ENCODE measurements at regions not wholly inside any gene's neighbourhood (a gene's known extent, or its start where the extent isn't known, plus 50 kb on each side); places are given as distances from the start of the nearest gene placed in this dataset.

DNA sequence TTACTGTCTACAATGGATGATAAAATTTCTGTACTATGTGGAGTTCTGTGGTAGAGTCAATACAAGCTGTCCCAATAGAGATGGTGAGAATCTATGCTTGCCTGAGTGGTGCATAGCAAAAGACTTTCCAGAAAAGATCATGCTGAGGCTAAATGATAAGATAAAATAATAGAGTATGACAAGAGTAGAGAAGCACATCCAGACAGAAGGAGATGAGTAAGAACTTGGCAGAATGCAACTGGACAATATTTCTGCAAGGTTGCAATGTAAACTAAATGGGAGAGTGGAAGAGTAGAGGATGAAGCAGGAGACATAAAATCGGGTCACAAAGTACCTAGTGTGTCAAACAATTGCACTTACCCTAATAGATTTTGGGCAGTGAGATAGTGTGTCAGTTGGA lies 347.6 kb downstream of the MDFIC start:
- DNase-seq (ENCODE audit: low spot score): no peak

DNA sequence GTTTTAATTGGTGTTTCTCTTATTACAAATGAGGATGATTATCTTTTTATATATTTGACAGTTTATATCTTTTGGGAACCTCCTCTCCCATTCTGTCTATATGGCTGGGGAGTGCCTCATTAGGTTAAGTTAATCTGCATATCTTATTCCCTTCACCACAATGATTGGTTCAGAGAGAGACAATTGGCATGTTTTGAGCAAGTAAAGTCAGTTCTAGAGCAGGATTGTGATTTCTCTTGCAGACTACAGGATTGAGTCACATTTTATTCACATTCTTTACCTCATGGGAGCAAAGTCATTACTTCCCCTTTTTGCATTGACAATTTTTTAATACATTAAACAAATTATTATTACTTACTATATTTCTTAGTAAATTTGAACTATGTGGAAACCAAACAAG lies 345.6 kb downstream of the MDFIC start:
- DNase-seq (ENCODE audit: low spot score): no peak

GRCh38 chr7:115260381-115260780 lies 338.5 kb downstream of the MDFIC start:
- DNase-seq (ENCODE audit: low spot score): no peak

DNA sequence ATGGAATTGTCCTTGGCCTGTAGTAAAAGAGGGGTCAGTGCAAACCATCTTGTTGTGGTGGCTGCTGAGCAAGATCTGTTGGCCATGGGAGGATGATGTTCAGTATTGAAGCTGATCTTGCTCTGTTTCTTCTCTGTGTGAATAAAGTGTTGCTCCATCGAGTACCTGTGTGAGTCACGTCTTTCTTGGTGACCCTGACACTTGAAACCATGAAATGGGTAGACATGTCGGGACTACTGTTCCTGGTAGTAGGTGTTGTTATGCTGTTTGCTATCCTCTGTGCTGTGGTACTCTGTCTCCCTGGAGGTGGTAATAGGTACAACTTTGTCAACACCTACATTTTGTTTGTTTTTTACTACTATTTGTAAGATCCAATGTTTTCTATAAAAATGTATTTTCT lies 330.6 kb downstream of the MDFIC start:
- no peak for DNase-seq (ENCODE audit: low spot score)

DNA sequence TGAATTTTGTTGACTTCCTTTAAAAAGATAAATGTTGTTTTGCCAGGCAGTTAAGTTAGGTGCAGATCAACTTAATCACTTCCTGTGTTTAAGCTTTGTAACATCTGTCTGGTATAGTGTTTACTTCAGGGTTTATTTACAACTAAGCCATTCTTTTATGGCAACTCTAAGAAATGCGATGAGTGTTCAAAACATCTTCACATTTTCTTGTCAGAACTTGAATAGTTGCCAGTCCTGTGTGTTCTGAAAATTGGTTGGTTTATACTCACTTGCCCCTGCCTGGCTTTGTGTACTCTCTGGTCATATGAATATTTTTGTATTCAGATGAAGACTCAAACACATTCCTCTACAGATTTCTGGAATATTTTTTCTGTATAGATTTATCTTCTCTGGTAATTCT lies 327.2 kb downstream of the MDFIC start:
- no peak for DNase-seq (ENCODE audit: low spot score)

GRCh38 chr7:115241151-115241550 lies 319.3 kb downstream of the MDFIC start:
- no peak for DNase-seq (ENCODE audit: low spot score)

GRCh38 chr7:115240242-115240641 lies 318.3 kb downstream of the MDFIC start:
- no peak for DNase-seq (ENCODE audit: low spot score)

GRCh38 chr7:115235075-115235474 lies 313.2 kb downstream of the MDFIC start:
- no peak for DNase-seq (ENCODE audit: low spot score)

DNA sequence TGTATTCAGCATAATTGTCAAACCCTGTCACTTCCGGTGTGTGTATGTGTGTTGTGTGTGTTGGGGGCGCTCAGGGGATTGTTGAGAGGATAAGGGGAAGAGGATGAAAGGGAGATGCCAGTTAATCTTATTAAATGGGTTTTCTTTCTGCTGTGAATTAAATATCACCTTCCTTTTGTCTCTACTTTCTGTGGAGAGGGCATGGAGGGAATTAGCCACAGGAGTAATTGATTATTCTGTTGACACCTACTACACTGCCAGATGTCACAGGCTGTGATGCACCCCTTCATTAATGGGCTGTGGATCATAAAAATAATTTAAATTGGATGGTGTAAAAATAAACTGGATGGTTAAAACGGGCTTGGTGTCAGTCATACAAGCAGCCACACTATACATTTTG lies 311.9 kb downstream of the MDFIC start:
- no peak for DNase-seq (ENCODE audit: low spot score)

- no peak for DNase-seq (ENCODE audit: low spot score)
Observed at GRCh38 chr7:115232041-115232440, 310.1 kb downstream of the MDFIC start.

- no peak for DNase-seq (ENCODE audit: low spot score)
Observed at GRCh38 chr7:115230882-115231571, 309.1 kb downstream of the MDFIC start.

- DNase-seq (ENCODE audit: low spot score): no peak
Observed at GRCh38 chr7:115229401-115230105, 307.7 kb downstream of the MDFIC start.

DNA sequence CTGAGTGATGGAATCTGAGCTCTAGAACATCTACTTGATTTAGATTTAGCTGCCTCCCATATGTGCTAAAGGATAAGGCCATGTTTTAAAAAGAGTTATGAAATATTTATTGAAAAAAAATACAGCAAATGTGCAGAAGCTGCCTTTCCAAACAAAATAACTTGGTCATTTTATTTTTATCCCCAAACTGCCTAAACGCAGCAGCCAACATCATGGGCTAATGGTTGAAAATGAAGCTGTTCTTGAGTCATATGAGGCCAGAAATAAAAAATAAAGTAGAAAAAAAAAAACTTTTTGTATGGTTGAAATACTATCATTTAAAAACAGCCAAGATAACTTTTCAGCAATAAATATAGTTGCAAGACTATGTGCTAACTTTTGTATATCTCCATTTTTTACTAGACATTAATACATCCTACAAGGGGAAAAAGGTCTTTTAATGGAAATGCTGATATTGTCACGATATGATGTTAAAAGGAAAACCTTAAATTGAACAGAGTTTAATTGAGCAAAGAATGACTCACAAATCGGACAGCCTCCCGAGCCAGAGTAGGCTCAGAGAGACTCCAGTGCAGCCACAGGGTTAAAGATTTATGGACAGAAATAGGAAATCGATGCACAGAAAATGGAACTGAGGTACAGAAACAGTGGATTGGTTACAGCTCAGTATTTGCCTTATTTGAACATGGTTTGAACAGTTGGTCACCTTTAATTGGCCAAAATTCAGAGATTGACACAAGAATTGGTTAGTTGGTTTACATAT lies 305.8 kb downstream of the MDFIC start:
- DNase-seq (ENCODE audit: low spot score): no peak

DNA sequence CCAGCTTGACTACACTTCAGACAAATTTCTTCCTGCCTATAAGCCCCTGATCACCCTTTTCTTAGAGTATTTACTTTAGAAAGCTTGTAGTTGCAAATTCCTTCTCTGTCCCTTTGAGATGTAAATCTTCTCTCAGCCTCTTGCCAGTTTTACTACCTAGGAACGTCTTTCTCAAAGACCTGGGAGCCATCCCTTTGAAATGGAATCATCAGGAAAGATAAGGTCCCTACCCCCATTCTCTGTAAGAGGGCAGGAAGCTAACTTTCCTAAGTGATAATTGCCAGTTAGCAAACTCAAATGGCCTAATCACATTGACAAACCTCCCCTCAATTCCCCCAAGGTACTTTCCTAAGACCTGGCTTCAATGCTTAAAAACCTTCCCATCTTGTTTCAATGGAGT lies 304.5 kb downstream of the MDFIC start:
- no peak for DNase-seq (ENCODE audit: low spot score)

- DNase-seq (ENCODE audit: low spot score): no peak
Observed at GRCh38 chr7:115224922-115225321, 303.0 kb downstream of the MDFIC start.

DNA sequence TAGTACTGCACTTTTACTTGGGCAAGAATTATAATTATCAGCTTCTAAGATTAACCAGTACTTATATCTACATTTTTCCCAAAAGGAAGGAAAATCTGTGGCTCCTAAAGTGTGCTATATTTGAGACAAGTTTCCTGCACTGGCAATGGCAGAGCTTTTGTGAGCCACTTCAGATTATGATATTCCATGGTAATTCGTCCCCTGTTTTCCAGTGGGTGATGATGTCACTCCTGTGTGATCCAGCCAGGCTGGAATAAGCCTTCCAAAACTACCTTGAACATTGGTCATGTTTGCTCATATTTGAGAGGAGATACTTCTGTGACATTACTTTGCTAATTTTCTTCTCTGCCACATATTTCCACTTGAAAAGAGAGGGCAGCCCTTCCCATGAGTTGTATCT lies 302.1 kb downstream of the MDFIC start:
- no peak for DNase-seq (ENCODE audit: low spot score)

- no peak for DNase-seq (ENCODE audit: low spot score)
Observed at GRCh38 chr7:115221456-115221855, 299.6 kb downstream of the MDFIC start.

- DNase-seq (ENCODE audit: low spot score): no peak
Observed at GRCh38 chr7:115218076-115218475, 296.2 kb downstream of the MDFIC start.

DNA sequence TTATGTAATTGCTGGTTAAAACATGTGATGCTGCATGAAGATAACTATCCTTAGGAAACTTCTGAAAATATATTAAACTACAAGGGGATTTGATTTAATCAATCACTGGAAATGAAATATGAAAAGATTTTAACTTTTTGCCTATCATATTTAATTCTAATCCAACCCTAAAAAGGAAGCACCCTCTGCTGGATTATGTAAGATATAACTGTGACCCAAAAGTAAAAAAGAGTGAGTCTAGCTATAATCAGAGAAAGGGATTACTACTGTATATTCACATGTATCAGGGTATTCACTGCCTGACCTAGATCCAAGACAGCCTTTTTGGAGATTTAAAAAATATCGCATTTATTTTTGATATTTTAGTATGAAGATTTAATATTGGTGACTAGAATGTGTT lies 295.5 kb downstream of the MDFIC start:
- DNase-seq (ENCODE audit: low spot score): no peak

DNA sequence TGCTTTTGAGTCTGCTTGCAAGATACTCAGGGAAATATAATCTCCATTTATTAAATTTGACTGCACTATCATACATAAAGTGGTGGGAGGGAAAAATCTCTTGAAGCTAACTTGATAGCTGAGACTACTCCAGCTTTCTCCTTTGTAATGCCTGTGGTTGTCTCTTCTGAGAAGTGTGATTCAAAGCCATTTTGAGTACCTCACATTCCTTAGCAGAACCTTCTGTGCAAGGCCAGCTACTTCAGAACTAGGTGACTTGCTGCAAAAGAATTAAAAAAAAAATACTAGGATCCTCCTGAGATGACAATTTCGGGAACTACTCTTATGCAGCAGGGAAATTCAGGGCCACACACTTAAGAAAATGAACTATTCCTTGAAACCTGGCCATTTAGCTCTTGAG lies 294.8 kb downstream of the MDFIC start:
- no peak for DNase-seq (ENCODE audit: low spot score)

DNA sequence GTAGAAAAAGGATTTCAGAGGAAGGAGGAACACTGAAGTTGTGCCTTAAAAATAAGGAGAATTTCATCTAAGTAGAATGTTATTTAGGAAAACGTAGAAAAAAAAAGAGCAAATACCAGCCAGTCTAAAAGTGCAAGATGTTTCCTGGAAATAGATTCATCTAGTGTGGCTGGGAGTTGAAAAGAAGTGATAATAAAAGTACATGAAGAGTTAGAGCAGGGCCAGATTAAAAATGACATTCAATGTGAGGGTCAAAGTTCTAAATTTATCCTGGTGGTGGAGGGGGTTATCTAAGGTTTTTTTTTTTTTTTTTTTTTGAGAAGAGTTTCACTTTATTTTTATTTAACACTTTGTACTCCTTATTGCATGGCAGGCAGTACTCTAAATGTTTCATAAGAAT lies 289.3 kb downstream of the MDFIC start:
- DNase-seq (ENCODE audit: low spot score): no peak

DNA sequence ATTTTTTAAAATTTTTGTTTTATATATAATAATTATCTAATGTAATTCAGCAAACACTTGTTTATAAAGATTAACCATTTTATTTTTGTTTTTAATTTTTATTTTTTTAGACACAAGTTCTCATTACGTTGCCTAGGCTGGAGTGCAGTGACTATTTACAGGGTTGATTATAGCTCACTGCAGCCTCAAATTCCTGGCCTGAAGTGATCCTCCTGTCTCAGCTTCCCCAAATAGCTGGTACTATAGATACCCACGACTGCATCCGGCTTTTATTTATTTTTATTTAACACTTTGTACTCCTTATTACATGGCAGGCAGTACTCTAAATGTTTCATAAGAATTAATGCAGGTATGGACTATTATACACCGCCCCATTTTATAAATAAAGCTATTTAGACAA lies 288.7 kb downstream of the MDFIC start:
- no peak for DNase-seq (ENCODE audit: low spot score)

Measured in HuH-7 (cell line).